ENCODE measurements at regions not wholly inside any gene's neighbourhood (a gene's known extent, or its start where the extent isn't known, plus 50 kb on each side); places are given as distances from the start of the nearest gene placed in this dataset.

DNA sequence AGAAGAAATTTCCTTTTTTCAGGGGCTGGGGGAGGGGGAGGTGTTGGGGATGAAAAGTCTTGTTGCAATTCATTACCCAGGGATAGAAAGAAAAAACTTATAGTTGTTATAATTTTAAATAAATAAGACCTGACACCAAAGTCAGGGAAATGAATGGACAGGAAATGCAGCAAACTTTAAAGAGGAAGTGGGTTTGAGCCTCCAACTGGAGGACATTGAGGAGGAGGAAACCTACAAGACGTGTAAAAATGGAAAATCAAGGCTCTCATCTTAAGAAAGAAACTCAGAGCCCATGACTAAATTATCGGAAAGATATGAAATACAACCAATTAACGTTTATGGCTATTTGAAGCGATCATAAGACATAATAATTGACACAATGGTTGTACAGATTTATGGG is 54.4 kb downstream of the NIBAN1 start:
- no peak for DNase-seq

DNA sequence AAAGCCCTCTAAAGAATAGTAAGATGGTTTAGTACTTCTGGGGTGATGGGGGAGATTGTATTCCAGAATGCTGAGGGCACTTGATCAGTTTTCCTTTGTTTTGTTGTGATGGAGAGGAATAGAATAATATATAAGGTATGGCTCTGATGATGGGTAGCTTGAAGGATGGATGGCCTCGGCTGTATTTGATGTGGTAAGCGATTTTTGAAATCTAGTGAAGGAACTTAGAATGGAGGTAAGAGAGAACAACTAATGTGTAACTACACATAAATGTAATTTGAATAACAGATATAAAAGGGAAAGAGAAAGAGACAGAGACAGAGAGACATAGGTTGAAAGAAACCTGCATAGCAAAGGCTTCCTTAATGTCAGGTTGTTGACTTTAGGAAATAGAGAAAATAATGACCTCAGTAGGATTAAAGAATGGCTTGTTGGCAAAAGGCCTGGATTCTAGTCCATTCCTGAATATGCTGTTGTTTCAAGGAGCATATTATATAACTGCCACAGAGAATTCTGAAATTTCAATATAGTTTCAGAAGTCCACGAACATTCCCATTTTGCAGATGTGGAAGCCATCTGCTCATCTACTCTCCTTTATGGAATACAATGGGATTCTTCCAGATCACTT is 58.7 kb downstream of the NIBAN1 start:
- DNase-seq, result no peak

DNA sequence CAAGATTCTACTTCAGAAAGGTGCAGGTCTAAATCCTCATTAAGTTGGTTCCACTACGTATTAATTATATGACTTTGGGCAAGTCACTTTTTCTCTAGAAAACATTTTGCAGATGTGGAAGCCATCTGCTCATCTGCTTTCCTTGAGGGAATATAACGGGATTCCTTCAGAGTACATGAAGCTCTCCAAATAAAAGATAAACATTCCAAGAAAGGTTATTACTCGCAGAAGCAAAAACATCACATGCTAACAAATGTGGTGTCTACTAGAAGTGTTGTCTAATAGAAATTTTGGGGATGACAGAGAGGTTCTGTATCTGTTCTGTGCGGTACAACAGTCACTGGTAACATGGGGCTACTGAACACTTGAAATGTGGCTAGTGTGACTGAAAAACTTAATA is 60.2 kb downstream of the NIBAN1 start:
- DNase-seq, result no peak

DNA sequence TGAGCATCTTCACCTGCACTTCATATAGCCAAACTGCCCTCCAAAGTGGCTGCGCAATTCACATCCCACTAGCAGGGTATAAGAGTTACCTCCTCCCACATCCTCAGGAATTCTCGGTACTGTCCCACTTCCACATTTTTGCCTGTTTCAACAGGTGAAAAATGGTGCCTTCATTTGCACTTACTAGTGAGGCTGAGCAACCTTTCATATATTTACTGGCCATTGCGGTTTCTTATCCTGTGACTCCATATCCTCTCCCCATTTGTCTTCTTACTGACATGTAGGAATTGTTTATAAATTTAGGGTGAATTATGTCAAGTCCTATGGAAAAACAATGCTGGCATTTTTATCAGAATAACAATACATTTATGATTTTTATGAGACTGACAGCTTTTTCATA is 61.9 kb downstream of the NIBAN1 start:
- DNase-seq, result no peak

DNA sequence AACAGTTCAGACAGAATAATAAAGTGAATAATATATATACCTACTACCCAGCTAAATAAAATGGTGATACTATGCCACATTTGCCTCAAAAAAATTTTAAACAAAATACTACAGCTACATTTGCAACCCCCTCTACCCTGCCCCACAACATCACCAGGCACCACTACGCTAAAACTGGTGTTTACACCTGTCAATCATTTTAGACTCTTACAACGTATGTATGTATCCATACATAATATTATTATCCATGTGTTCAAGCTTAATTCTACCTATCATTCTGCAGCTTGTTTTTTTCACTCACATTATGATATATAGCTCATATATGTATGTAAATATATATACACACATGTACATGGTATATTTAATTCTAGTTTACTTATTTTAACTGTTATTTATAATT is 62.5 kb downstream of the NIBAN1 start:
- no peak for DNase-seq

DNA sequence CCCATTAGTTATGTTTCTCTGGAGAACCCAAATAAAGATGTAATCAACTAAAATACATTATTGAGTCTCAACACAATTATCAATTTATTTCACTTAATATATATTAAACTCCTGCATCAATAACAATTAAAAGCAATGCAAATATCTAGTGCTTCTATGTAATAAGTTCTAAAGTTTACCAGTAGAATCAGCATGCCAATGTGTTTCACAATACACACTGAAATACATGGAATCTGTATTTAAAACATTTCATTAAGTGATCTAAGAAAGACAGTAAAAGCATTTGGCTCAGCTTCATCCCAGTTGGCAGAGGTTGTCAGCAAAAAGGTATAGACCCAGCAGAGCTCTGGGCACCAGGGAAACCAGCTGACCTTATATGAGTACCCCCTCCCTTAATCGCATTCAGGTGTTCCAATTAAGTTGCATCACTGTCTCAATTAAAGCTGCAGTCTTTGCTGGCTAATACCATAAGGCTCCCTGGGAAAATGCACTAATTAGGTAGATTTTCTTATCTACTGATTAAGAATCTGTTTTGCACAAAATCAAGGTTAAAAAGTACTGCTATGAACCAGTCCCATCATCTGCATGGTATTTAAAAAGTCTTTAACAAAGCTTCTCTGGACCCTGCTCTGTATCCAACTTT is 63.1 kb downstream of the NIBAN1 start:
- DNase-seq, result no peak

DNA sequence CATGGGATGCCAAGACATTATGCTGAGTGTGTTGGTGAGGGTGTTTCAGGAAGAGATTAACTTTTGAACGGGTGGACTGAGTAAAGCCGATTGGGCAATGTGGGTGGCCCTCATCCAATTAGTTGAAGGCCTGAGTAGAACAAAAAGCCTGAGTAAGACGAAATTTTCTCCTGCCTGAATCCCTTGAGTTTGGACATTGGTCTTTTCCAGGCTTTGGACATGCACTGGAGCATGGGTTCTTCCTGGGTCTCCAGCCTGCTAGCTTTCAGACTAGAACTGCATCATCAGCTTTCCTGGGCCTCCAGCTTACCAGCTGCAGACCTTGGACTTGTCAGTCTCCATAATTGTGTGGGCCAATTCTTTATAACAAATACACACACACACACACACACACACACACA is 63.6 kb downstream of the NIBAN1 start:
- no peak for DNase-seq

DNA sequence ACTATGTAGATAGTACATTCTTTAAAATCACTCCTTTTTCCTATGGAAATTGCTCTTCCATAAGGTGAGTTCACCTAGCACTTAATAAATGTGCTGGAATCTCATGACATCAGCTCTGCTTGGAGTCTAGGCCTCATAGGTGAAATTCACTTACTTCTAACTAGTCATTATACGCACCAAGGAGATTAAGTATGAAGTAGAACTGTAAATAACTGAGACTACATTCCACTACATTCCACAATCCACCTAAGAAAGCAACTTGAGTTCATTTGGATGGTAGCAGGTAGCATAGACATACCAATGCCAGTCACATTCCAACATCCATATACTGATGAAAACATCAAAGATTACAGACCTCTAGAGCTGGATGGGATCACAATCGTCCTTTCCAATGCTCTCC is 64.3 kb downstream of the NIBAN1 start:
- no peak for DNase-seq

DNA sequence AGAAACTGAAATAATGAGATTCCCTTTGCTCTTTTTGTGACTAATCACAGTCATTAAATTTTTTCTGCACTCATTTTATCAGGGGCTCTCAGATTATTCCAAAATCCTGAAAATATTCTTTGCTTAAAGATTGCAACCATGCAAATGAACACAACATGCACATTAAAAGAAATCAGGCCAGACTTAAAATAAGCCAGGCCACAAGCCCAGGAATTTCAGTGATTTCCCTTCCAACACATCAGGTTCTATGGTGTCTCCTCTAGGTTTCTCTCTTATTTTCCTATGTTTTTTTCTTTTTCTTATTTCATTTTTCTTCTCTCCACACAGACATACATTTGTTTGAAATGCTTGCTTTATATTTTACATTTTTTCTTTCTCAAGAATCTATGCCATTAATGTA is 65.3 kb downstream of the NIBAN1 start:
- no peak for DNase-seq

DNA sequence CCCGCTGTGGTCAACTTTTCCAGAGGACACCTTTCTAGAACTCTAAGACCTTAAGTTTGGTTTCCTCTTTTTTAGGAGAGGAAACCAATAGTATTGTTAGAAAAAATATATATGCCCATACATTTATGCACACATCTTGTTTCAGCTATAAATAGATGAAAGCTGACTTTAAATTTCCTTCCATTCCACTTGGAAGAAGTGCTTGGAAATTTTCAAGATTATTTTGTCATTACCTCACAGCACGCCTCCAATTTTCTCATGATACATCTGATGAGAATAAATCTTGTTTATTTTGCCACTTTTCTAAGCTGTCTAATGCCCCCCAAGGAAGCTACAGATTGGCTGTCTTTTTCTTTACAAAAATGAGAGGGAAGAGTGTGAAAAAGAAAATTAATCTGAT is 65.8 kb downstream of the NIBAN1 start:
- no peak for DNase-seq

DNA sequence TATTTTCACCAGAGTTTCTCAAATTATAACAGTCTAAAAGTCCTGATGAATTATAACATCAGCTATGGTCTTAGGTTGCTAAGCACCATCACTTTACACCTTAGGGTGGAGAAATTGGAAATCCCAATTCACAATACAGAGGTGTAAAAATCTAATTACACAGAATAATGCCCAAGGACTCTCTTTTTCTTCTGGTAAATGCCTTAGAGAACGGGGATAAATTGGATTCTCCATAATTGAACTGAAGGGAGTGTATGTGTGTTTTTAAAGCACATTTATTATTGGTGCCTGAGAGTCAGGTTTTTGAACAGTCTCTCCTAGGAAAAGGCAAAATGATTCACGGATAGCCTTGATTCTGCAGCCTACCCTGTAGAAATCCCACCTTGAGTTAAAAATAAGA is 66.8 kb downstream of the NIBAN1 start:
- no peak for DNase-seq

DNA sequence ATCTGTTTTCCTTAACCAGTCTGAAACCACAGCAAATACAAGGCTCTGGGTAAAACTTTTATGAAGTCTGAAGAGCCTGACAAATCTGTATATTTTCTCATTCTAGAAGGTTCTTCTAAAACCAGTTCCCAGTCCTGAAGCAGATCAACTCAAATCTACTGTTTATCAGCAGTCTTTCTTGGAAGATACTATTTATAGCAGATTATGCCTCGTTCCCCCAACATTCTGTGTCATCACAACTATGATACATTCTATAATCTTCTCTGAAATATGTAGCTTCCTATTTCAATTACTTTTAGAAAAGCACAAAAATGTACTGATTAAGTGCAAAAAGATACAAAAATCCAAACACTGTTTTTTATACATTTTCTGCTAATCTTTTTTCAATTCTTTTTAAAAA is 67.5 kb downstream of the NIBAN1 start:
- DNase-seq, result no peak

DNA sequence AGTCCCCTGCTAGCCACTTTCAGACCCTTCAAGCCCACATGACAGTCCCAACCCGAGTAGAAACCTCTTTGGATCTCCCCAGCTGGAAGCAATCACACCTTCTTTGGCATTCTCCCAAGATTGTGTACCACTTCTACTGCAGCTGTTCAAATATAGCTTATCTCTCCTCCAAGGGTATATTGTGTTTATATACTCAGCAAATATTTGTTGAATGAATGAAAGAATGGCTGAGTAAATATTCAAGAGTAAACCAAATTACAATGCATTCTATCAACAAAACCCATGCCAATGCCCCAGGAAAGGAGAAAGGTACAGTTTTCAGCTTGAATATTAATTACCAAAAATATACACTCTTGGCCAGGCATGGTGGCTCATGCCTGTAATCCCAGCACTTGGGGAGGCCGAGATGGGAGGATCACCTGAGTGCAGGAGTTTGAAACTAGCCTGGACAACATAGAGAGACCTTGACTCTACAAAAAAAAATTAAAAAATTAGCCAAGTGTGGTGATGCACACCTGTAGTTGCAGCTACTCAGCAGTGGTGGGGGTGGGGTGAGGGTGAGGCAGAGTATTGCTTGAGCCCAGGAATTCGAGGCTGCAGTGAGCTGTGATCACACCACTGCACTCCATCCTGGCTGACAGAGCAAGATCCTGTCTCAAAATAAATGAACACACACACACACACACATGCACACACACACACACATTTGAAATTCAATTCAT is 68.5 kb downstream of the NIBAN1 start:
- DNase-seq, result no peak

DNA sequence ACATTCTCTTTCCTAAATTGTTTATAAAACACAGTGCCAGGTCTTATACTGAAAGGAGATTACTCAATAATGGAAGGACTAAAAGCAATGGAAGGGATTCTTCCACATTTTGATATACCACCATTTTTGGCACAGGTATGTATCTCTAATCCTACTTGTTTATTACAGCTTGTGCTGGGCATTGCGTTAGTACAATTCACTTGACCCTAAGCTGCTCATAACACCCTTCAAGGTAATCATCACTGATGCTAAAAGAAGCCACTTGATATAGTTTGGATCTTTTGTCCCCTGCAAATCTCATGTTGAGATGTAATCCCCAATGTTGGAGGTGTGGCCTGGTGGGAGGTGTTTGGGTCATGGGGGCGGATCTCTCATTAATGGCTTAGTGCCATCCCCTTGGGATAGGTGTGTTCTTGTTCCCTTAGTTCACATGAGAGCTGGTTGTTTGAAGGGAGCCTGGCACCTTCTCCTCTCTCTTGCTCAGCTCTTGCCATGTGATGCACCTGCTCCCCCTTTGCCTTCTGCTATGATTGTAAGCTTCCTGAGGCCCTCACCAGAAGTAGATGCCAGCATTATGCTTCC is 71.1 kb downstream of the NIBAN1 start:
- DNase-seq, result no peak

DNA sequence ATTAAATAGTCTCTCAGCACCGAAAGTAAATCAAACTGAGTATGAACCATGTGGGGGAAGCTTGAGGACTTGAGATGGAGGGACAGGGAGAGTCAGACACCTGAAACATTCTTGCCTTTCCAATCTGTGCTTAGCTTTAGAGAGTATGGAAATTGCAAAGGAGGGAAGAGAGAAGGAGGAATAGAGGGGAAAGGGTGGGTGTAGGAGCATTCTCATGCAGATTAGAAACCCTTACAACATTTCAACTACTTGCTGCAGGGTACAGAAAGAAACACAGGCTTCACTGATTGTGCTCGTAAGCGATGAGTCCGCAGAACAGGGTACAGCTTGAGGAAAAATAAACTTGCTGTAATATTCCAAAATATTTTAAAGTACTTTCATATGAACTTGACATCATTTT is 73.8 kb downstream of the NIBAN1 start:
- no peak for DNase-seq

DNA sequence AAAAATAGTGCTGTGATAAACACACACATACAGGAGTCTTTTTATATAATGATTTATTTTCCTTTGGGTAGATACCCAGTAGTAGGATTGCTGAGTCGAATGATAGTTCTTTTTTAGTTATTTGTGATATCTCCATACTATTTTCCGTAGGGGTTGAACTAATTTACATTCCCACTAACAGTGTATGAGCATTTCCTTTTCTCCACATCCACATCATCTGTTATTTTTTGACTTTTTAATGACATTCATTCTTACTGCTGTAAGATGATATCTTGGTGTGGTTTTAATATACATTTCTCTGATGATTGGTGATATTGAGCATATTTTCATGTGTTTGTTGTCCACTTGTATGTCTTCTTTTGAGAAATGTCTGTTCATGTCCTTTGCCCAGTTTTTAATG is 78.3 kb downstream of the NIBAN1 start:
- no peak for DNase-seq

DNA sequence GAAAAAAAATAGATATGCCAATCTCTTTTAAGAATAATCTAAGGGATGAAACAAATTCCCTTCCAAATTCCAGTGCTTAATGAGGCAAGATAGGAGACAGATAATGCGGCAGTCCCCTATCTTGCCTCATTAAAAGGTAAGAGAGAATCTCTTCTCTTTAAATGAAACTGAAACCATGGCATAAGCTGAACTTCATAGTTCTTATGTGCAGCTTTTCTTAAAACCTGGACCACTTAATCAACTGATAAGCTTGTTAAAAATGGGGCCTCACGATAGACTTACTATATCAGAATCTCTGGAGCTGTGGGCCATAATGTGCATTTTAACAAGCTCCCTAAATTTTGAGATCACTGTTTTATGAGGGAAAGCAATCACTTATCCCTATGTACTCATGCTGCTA is 79.2 kb downstream of the NIBAN1 start:
- peak; percentile 9 for DNase-seq

DNA sequence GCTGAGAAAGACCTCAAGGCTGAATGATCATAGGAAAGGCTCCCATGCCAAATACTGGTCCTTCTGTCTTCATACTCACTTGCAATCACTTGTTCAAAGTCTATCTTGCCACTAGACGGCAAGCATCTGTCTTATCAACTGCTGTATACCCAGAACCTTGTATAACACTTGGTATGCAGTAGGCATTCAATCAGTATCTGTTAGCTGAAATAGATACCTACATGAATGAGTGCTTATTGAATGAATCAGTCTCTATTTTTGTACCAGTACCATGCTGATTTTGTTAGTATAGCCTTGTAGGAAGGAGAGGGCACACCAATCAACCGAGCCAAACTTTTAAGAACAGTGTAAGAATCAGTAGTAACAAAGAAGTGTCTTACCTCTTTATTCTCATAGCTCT is 80.6 kb downstream of the NIBAN1 start:
- no peak for DNase-seq

DNA sequence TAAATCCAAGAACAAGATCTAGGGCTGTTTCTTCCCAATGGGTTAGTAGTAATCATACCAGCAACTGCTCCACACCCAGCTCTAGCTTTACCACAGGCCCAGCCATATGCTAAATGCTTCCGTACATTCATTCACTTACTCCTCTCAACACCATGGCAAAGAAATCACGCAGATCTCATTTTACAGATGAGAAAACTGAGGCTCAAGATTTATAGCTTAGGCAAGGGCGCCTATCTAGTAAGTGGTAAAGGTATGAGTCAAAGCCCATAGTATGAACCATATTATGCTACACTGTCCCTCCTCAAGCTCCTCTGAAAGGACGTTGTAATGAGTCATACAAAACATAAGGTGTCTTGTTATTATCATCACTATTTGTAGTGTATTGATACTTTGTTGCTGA is 82.2 kb downstream of the NIBAN1 start:
- peak; percentile 44 for DNase-seq

DNA sequence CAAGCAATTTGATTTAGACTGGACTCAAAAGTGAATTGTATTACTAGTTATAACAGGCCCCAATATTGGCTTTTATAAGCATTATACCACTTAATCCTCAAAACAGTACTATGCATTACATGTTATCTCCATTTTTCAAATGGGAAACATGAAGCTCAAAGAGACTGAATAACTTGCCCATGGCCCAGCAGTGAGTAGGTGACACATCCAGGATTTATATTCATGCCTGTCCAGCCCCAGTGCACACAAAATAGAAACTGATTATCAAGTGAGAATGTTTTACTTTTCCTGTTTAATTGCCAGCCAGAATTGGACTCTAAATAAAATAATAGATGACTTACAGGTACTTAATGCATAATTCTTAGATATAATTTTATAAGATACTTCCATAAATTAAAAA is 82.9 kb downstream of the NIBAN1 start:
- peak; percentile 21 for DNase-seq

DNA sequence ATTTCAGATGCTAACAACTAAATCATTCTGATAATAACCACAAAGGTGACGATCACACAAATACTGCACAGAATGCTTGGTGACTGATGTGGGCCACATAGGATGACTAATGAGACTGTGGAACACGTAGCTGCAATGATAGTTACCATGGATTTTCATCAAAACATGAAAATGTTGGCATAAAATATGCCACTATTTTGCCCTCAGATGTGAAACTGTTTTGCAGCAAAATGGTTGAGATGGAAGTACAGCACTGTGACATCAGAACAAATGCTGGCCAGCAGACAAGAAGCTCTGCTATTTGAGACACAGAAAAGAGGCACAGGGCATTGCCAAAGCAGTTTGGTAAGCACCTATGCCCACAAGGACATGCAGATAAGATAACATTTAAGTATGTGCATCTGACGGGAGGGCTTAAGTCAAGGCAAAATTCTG is 83.8 kb downstream of the NIBAN1 start:
- peak; percentile 82 for DNase-seq

DNA sequence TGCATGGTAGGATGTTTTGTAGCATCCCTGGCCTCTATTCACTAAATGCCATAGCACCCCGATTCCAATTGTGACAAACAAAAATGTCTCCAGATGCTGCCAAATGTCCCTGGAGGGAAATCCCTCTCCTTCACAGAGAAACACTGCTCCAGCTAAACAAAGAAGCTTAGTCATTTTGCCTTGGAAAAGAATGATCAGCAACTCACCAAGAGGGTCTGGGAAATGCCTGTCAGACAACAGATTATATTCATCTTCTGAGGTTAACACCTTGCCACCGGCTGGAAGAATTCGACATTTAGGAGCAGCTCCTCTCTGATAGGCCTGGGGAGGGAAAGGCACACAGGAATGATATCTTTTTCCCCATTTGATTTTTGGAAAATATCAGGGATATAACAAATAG is 84.4 kb downstream of the NIBAN1 start:
- DNase-seq, result peak; percentile 21

DNA sequence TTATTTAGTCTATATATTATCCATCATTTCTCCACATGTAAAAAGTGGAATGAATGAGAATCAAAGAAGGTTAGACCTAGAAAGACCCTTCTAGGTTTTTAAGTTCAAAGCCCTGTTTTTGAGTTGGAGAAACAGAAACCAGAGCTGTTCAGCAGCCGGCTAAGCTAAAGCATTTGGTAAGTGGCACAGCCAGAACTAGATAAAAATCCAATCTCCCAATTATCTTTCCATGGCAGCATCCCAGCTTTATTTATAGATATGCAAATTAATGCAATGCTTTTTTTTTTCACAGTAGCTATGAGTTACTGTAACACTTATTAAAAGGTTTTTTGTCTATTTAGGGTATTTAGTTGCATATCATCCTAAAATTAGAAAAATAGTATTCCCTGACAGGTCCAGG is 85.1 kb downstream of the NIBAN1 start:
- DNase-seq, result no peak

DNA sequence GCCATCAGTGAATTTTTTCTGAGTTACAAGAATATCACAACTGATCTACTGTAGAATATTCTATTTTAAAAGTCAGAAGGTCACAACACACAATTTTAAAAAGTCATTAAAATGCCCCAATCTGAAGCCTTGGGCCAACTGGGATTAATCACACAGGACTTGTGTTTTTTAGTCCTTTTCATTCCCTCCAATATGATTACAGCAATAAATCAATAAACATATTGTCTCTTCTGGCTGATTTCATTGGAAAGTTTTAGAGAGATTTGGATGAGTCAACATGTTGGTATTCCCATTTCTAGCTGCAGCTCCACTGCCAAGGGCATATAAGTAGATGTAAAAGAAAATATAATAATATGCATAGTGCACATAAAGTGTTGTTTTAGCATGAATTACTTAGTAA is 85.8 kb downstream of the NIBAN1 start:
- no peak for DNase-seq
